HCT116 (cell line): ENCODE measurements at regions not wholly inside any gene's neighbourhood (a gene's known extent, or its start where the extent isn't known, plus 50 kb on each side); places are given as distances from the start of the nearest gene placed in this dataset.
"Not testable (repeated sequence)": the region's sequence is repeated elsewhere in the genome, so short reads cannot be mapped to it uniquely, and the experiment has no call there.

Experiments
- ATAC-seq: fragments of 200-7000 bp; cut with Tn5 transposase; 2 replicates; pipeline ENCODE4 v1.9.1; 2020; ENCODE audit warnings: mild to moderate bottlenecking, moderate library complexity
- BruUV-seq: library from RNA; stranded (reverse); fragments of 400-500 nt; replicated peaks from 2 replicates; lab custom pipeline; 2021; lab: Mats Ljungman, UMichigan
- CTCF ChIA-PET: fragments of 300-600 bp; sonication (Branson Sonifier 250); formaldehyde crosslinking; loops from one replicate; lab custom pipeline; 2021; ENCODE audit warnings: antibody characterized with exemption; lab: Charles Lee
- POLR2A ChIA-PET: fragments of 300-600, 350-600 bp; sonication (Branson Sonifier 250); formaldehyde crosslinking; loops from one replicate; lab custom pipeline; 2021; ENCODE audit warnings: antibody characterized with exemption; lab: Charles Lee
- RAD21 ChIA-PET, 2 experiments: fragments of 300-600 bp; sonication (Branson Sonifier 250); formaldehyde crosslinking; loops; one replicate each; lab custom pipeline; 2023; ENCODE audit warnings: low total read pairs in 2 of 2; ENCODE audit not compliant: uncharacterized antibody in 2 of 2, unreplicated experiment in 2 of 2, low non-redundant PET in 1 of 2; lab: Charles Lee
- DNase-seq: peaks from one replicate; pipeline ENCODE4 v3.0.0-alpha.2; 2010; ENCODE audit warnings: low read depth, low spot score
- H2AFZ ChIP-seq: fragments of 200-600 bp; shearing (Covaris generic), sonication (generic); 2 replicates; pipeline ENCODE4 v1.6.1; 2017; ENCODE audit warnings: low read depth, mixed run types, mixed read lengths, antibody characterized with exemption, low read length; ENCODE audit not compliant: poor library complexity, severe bottlenecking
- H3K27ac ChIP-seq: 2 replicates; pipeline ENCODE4 v1.5.1; 2012; ENCODE audit warnings: low read depth, low read length
- H3K27me3 ChIP-seq: fragments of 200-600 bp; sonication (generic); 2 replicates; pipeline ENCODE4 v1.6.1; 2016; ENCODE audit warnings: mixed run types, low read length, mixed read lengths; ENCODE audit not compliant: insufficient read depth
- H3K36me3 ChIP-seq, 2 experiments: fragments of 200-500 bp in 1 of 2; fragments of 200-600 bp in 1 of 2; sonication (Bioruptor generic) in 1 of 2; sonication (generic) in 1 of 2; 2 replicates each; pipeline versions ENCODE4 v1.5.1 to v1.6.1; 2014 to 2016; ENCODE audit warnings: low read length in 2 of 2, inconsistent platforms in 1 of 2, mixed read lengths in 1 of 2, mixed run types in 1 of 2; ENCODE audit not compliant: insufficient read depth in 2 of 2, control insufficient read depth in 1 of 2
- H3K4me1 ChIP-seq, 2 experiments: fragments of 200-600 bp in 1 of 2; sonication (generic) in 1 of 2; 2 replicates each; pipeline versions ENCODE4 v1.5.1 to v1.6.1; 2012 to 2017; ENCODE audit warnings: low read length in 2 of 2, inconsistent platforms in 1 of 2, mild to moderate bottlenecking in 1 of 2, mixed read lengths in 1 of 2, mixed run types in 1 of 2, moderate library complexity in 1 of 2; ENCODE audit not compliant: insufficient read depth in 2 of 2, control insufficient read depth in 1 of 2
- H3K4me2 ChIP-seq: fragments of 200-600 bp; sonication (generic); 2 replicates; pipeline ENCODE4 v1.6.1; 2017; ENCODE audit warnings: mixed run types, low read length, mixed read lengths
- H3K4me3 ChIP-seq, 2 experiments: fragments of 200-600 bp in 1 of 2; sonication (generic) in 1 of 2; replicated peaks in 1 of 2; 2 replicates each; pipeline ENCODE4 v1.5.1; 2011 to 2016; ENCODE audit warnings: low read length in 2 of 2, control low read depth in 1 of 2, low read depth in 1 of 2, mild to moderate bottlenecking in 1 of 2, mixed read lengths in 1 of 2, mixed run types in 1 of 2
- H3K79me2 ChIP-seq: fragments of 200-600 bp; sonication (generic); 2 replicates; pipeline ENCODE4 v1.6.1; 2017; ENCODE audit warnings: mild to moderate bottlenecking, mixed run types, low read length, moderate library complexity, mixed read lengths; ENCODE audit not compliant: insufficient read depth
- H3K9ac ChIP-seq: fragments of 200-600 bp; sonication (generic); 2 replicates; pipeline ENCODE4 v1.6.1; 2016; ENCODE audit warnings: low read length, mixed read lengths
- H3K9me2 ChIP-seq: fragments of 200-600 bp; sonication (generic), shearing (Covaris generic); 2 replicates; pipeline ENCODE4 v1.6.1; 2017; ENCODE audit warnings: mixed run types, mild to moderate bottlenecking, moderate library complexity; ENCODE audit not compliant: insufficient read depth
- H3K9me3 ChIP-seq, 2 experiments: fragments of 200-500 bp in 1 of 2; fragments of 200-600 bp in 1 of 2; sonication (Bioruptor generic) in 1 of 2; sonication (generic) in 1 of 2; 2 replicates each; pipeline ENCODE4 v1.6.1; 2014 to 2017; ENCODE audit warnings: low read length in 2 of 2, mixed read lengths in 2 of 2, inconsistent platforms in 1 of 2, low read depth in 1 of 2, mild to moderate bottlenecking in 1 of 2, mixed run types in 1 of 2, moderate library complexity in 1 of 2; ENCODE audit not compliant: control insufficient read depth in 1 of 2, insufficient read depth in 1 of 2
- H4K20me1 ChIP-seq: fragments of 200-600 bp; sonication (generic), shearing (Covaris generic); 2 replicates; pipeline ENCODE4 v1.6.1; 2017; ENCODE audit warnings: mixed run types, mild to moderate bottlenecking, moderate library complexity; ENCODE audit not compliant: insufficient read depth
- CBX3 ChIP-seq: IDR thresholded peaks from 2 replicates; pipeline ENCODE4 v1.6.1; 2012; ENCODE audit warnings: low read depth
- EZH2phosphoT487 ChIP-seq: fragments of 200-600 bp; IDR thresholded peaks from 2 replicates; pipeline ENCODE4 v1.6.1; 2018; ENCODE audit warnings: antibody characterized with exemption, borderline replicate concordance
- FOSL1 ChIP-seq: IDR thresholded peaks from 2 replicates; pipeline ENCODE4 v1.6.1; 2012; ENCODE audit warnings: low read depth
- JUND ChIP-seq: IDR thresholded peaks from 2 replicates; pipeline ENCODE4 v1.6.1; 2012
- POLR2A ChIP-seq: IDR thresholded peaks from 2 replicates; pipeline ENCODE4 v1.7.0; 2011; ENCODE audit warnings: borderline replicate concordance; ENCODE audit not compliant: insufficient read depth, insufficient read length; ENCODE audit errors: extremely low read depth
- RAD21 ChIP-seq: IDR thresholded peaks from 2 replicates; pipeline ENCODE4 v1.6.1; 2012; ENCODE audit warnings: low read depth, mild to moderate bottlenecking
- SIN3A ChIP-seq: IDR thresholded peaks from 2 replicates; pipeline ENCODE4 v1.6.1; 2012; ENCODE audit warnings: low read depth
- SP1 ChIP-seq: IDR thresholded peaks from 2 replicates; pipeline ENCODE4 v1.6.1; 2012; ENCODE audit warnings: low read depth
- YY1 ChIP-seq: IDR thresholded peaks from 2 replicates; pipeline ENCODE4 v1.6.1; 2011; ENCODE audit warnings: low read length, low read depth, moderate library complexity, mild to moderate bottlenecking; ENCODE audit not compliant: insufficient replicate concordance; ENCODE audit errors: extremely low read depth
- ZBTB33 ChIP-seq: IDR thresholded peaks from 2 replicates; pipeline ENCODE4 v1.6.1; 2011; ENCODE audit warnings: mild to moderate bottlenecking, low read length, moderate library complexity; ENCODE audit not compliant: insufficient replicate concordance; ENCODE audit errors: extremely low read depth
- ZFX ChIP-seq: fragments of 450-650 bp; IDR thresholded peaks from 2 replicates; pipeline ENCODE4 v1.6.1; 2017
- ZNF274 ChIP-seq: fragments of 200-500 bp; sonication (Bioruptor generic); IDR thresholded peaks from 2 replicates; pipeline ENCODE4 v1.6.1; 2014; ENCODE audit warnings: mild to moderate bottlenecking, low read depth, low read length, inconsistent platforms
- intact Hi-C: fragments of 100-400 bp; cut with micrococcal nuclease; formaldehyde crosslinking; loops from 2 replicates; pipeline ENCODE4 v1.10.0; 2022
- TF ChIP-seq, protein P1 (sequence below), 3 experiments: fragments of 200-600 bp in 1 of 3; sonication (generic) in 1 of 3; IDR thresholded peaks in 2 of 3; conservative IDR thresholded peaks in 1 of 3; 2 replicates each; pipeline ENCODE4 v1.5.1; 2012 to 2017; ENCODE audit warnings: low read depth in 2 of 3, low read length in 2 of 3, antibody characterized with exemption in 1 of 3, borderline replicate concordance in 1 of 3, control low read depth in 1 of 3, mild to moderate bottlenecking in 1 of 3, mixed read lengths in 1 of 3, mixed run types in 1 of 3, moderate library complexity in 1 of 3; ENCODE audit not compliant: insufficient read depth in 1 of 3

- no peak for TF ChIP-seq EZH2phosphoT487
- no peak for TF ChIP-seq ZBTB33
- TF ChIP-seq FOSL1, result no peak
- TF ChIP-seq ZNF274, result no peak
- TF ChIP-seq CBX3, result no peak
- TF ChIP-seq SP1, result no peak
- TF ChIP-seq ZFX, result no peak
- no peak for TF ChIP-seq RAD21
- no peak for TF ChIP-seq YY1
- TF ChIP-seq SIN3A, result no peak
- TF ChIP-seq, protein P1, sequence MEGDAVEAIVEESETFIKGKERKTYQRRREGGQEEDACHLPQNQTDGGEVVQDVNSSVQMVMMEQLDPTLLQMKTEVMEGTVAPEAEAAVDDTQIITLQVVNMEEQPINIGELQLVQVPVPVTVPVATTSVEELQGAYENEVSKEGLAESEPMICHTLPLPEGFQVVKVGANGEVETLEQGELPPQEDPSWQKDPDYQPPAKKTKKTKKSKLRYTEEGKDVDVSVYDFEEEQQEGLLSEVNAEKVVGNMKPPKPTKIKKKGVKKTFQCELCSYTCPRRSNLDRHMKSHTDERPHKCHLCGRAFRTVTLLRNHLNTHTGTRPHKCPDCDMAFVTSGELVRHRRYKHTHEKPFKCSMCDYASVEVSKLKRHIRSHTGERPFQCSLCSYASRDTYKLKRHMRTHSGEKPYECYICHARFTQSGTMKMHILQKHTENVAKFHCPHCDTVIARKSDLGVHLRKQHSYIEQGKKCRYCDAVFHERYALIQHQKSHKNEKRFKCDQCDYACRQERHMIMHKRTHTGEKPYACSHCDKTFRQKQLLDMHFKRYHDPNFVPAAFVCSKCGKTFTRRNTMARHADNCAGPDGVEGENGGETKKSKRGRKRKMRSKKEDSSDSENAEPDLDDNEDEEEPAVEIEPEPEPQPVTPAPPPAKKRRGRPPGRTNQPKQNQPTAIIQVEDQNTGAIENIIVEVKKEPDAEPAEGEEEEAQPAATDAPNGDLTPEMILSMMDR (IDR thresholded peaks at IDR 0.05 in 2 of 3, conservative IDR thresholded peaks at IDR 0.05 in 1 of 3; ENCODE audit: borderline replicate concordance in 1 of 3, insufficient read depth in 1 of 3, low read depth in 2 of 3, low read length in 2 of 3), result no peak
- no peak for TF ChIP-seq POLR2A
- TF ChIP-seq JUND, result no peak
These were observed 360.8 kb downstream of the C16orf95 start for GRCh38 chr16:86956437-86956836.

DNA sequence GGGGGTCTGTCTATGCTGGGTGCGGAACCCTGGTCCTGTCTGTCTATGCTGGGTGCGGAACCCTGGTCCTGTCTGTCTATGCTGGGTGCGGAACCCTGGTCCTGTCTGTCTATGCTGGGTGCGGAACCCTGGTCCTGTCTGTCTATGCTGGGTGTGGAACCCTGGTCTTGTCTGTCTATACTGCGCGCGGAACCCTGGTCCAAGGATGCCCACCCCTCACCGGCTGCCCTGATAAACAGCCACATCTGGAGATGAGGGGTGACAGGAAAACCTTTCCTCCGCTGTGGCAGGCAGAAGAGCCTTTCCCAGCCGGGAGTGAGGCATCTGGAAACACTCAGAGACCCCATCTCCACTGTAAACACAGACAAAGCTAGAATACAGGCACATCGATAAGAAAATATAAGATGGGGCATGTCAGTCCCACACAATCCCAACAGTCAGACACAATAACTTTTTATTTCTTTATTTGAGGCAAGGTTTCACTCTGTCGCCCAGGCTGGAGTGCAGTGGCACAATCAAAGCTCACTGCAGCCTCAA, 359.5 kb downstream of the C16orf95 start:
- POLR2A ChIA-PET, DNase-seq: not testable (repeated sequence)

More at GRCh38 chr16:86956437-86956836, 360.8 kb downstream of the C16orf95 start:
- peaks cover 11 to 17% of the 10 kb centered on the region in 2 experiments for H3K4me1 ChIP-seq
- H3K27me3 ChIP-seq, result peaks cover 31% of the 10 kb centered on the region
- DNase-seq (no peak), ATAC-seq (no peak)
- POLR2A ChIA-PET, result no interaction called here
- H4K20me1 ChIP-seq, result no peaks in the 10 kb centered on the region
- H2AFZ ChIP-seq, result no peak overlapping the region
- H3K4me2 ChIP-seq, result no peak overlapping the region
- no peak overlapping the region for H3K27ac ChIP-seq
- no peaks in the 10 kb centered on the region for H3K9me2 ChIP-seq
- intact Hi-C loops, result no loop called here
- no TSS peak for BruUV-seq
- peaks cover 0 to 8% of the 10 kb centered on the region in 2 experiments; a peak in 1 of 4 replicates for H3K9me3 ChIP-seq
- no peak overlapping the region for H3K9ac ChIP-seq
- H3K79me2 ChIP-seq, result no peaks in the 10 kb centered on the region
- CTCF ChIA-PET, result no interaction called here
- no peak overlapping the region for H3K4me3 ChIP-seq
- no peaks in the 10 kb centered on the region for H3K36me3 ChIP-seq
- RAD21 ChIA-PET, result no interaction called here

More for the DNA sequence above, 359.5 kb downstream of the C16orf95 start:
- H4K20me1 ChIP-seq, H3K4me2 ChIP-seq, CTCF ChIA-PET, H3K4me1 ChIP-seq, H3K9ac ChIP-seq, ATAC-seq, H3K4me3 ChIP-seq, H2AFZ ChIP-seq, H3K27ac ChIP-seq, H3K9me2 ChIP-seq, intact Hi-C loops, H3K9me3 ChIP-seq, BruUV-seq, RAD21 ChIA-PET, H3K79me2 ChIP-seq, H3K36me3 ChIP-seq: not testable (repeated sequence)
- peaks cover 35% of the 10 kb centered on the region for H3K27me3 ChIP-seq
